ENCODE measurements at regions not wholly inside any gene's neighbourhood (a gene's known extent, or its start where the extent isn't known, plus 50 kb on each side); places are given as distances from the start of the nearest gene placed in this dataset.
A peak's percentile ranks its signal among the peaks of the same experiment; 100 is the strongest.
"Not testable (repeated sequence)": the region's sequence is repeated elsewhere in the genome, so short reads cannot be mapped to it uniquely, and the experiment has no call there.

DNA sequence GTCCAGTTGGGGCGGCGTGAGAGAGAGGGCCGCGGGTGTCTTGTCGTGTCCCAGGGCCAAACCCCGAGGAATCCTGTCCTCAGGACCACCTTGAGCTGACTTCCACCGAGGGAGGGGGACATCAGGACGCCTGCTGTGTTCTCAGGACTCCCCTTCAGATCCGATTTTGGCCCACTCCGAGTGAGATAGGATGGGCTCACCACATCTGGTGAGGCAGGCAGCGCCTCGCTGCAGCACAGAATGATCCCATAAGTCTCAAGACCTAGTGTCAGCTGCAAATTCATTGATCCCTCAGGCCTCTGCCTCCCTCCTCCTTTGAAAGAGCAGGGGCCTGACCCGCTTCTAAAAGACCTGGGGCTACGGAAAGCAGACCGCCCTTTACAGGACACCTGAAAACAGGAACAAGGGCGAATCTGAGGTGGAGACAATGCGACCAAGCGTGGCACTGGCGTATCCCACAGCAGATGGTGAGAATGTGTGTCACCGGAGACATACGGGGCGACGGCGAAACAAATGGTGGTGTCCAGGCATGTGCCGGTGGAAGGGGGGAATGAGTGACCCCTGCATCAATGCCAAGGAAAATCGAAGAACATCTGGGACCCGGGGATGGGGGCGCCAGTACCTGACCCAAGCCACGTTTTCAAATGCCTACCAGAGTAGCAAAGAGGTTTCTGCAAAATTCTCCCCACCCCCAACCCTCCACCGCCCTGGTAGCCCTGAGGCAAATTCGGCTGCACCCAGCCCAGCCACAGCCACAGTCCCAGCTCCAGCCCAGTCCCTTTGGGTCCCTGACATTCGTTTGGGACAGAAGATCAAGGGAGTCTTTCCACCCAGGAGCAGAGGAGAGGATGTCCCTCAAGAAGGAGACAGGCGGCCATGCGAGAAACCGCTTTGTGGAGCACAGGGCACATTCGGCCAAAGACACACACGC lies 162.1 kb upstream of the ZNF337 start:
- DNase-seq (ENCODE audit: low spot score) (no peak), ATAC-seq (no peak)
- intact Hi-C loops (cut with DNase I), result no loop called here

DNA sequence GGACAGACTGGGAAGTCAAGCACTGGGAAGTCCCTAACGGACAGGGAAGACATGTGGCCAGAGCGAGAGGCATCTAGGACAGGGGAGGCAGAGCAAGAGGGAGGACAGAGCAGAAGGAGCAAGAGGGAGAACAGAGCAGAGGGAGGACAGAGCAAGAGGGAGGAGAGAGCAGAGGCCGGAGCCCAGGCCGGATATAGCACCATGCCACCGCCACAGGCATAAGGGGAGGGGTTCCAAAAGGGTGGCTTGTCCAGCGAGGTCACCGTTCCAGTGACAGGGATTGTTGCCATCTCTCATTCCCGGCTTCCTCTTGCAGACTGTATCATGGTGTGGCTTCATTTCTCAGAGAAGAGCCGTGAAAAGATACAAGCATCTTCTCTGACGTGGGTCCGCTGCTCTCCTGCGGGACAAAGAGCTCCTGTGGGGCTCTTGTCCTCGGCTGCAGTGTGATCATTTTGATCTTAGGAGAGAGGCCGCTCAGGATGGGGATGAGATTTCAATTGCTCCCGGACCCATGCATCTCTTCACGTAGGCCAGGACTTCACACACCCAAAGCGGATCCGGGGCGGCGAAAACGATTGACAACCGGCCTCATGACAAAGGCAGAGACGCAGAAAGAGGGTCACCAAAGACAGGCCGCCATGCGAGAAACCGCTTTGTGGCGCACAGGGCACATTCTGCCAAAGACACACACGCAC lies 160.6 kb upstream of the ZNF337 start:
- intact Hi-C loops (cut with DNase I); ATAC-seq; DNase-seq (ENCODE audit: low spot score): not testable (repeated sequence)

DNA sequence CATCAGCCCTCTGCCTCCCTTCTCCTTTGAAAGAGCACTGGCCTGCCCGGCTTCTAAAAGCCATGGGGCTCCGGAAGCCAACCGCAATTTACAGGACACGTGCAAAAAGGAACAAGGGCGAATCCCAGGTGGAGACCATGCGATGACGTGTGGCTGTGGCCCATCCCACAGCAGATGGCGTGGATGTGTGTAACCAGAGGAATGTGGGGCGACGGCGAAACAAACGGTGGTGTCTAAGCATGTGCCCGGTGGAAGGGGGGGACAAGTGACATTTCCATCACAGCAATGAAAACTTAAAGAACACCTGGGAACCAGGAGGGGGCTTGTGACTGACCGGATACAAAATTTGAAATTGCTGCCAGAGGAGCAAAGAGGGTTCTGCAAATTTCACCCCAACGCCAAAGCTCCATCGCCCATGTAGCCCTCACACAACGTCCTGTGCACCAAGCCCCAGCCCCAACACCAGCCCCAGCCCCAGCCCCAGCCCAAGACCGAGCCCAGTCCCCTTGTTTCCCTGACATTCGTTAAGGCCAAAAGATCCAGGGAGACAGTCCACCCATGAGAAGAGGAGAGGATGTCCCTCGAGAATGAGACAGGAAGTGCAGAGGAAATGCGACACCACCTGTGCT lies 159.7 kb upstream of the ZNF337 start:
- intact Hi-C loops (cut with DNase I), result no loop called here
- DNase-seq (ENCODE audit: low spot score), result no peak
- no peak for ATAC-seq

DNA sequence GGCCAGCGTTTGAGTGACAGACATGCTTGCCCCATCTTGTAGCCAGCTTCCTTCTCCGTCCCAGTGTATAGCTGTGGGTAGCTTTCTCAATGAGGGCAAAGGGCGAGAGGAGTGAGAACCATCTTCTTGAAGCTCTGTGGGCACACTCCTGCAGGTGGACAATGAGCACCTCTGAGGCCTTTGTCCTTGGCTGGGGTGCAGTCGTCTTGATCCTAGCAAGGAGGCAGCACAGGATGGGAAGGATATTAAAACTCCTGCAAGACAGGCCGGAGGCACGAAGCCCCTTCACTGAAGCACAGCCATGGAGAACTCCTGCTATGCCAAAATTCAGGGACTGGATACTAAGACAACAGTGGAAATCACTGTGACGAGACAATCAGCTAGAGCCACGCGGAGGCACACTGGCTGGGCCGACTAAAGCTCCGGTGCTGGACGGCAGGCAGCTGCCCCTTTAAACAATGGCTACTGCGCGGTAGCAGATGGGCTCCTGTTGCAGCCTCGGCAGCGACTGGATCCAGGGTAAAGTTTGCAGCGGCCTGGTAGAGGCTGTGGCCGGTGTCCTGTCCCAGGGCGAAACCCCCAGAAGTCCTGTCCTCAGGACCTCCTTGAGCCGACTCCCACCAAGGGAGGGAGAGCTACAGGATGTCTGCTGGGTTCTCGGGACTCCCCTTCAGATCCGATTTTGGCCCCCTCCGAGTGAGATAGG lies 159.0 kb upstream of the ZNF337 start:
- ATAC-seq; DNase-seq (ENCODE audit: low spot score); intact Hi-C loops (cut with DNase I): not testable (repeated sequence)

DNA sequence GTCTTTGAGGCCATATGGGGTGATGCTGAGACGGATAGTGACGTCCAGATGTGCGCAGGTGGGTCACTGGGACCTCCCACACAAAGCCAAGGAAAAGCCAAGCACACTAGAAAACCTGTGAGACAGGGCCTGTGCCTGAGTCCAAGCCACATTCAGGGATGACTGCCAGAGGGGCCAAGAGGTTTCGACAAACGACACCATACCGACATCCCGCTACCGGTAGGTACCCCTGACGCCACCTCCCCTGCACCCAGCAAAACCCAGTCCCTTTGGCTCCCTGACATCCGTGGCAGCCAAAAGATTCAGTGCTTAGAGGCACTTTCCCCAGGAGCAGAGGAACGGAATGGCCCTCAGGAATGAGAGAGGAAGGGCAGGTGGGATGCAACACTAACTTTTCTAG lies 158.0 kb upstream of the ZNF337 start:
- DNase-seq (ENCODE audit: low spot score); ATAC-seq; intact Hi-C loops (cut with DNase I): not testable (repeated sequence)

DNA sequence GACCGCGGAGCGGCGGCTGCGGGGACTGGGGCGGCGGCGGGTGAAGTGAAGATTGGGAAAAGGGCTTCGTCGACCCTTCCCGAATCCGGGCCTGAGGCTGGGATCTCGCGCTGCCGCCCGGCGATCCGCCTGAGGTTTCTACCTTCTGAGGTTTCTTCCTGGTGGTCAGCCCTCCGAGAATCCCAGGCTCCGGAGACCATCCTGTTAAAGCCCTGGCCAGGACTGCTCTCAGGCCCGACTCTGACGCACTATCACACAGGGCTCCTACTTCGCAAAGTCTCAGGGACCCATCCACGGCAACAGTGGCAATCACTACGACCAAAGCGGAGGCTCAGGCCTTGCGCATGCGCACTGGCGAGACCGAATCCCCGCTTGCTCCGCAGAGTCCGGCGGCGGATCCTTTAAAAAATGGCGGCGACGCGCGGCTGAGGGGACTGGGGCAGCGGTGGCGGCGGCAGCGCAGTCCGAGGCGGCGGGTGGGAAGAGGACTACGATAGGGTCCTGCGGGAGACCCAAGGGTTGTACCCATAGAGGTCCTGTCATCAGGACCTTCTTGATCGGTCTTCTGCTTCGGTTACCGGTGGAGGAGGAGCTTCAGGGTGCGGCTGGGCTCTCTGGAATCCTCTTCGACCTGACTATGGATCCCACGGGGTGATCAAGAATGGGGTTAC lies 157.2 kb upstream of the ZNF337 start:
- intact Hi-C loops (cut with DNase I), result not testable (repeated sequence)
- ATAC-seq (peak; percentile 91), DNase-seq (ENCODE audit: low spot score) (peak; percentile 95)

DNA sequence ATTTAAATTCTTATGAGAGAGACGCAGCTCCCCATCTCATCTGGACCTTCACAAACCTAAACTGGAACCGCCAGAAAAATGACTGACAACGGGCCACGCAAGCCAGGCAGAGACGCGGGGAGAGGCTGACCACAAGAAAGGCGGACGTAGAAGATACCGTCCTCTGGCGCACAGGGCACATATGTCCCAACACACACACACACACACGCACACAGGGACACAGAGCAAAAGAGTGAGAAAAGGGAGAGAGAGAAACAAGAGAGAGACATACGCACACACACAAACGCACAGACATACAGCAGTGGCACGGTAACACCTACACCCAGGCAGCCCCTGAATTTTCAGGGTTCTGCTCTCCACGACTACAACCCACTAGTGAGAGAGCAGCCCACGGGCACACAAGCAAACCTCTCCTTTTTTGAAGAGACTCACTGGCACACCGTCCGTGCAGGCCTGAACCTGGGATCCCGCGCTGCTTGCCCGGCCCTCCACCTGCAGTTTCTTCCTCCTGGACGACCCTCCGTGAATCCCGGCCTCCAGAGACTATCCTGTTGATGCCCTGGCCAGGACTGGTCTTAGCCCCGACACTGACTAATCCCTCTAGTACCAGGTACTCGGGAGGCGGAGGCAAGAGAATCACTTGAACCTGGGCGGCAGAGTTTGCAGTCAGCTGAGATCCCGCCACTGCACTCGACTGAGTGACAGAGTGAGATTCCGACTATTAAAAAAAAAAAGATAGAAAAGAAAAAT lies 156.5 kb upstream of the ZNF337 start:
- ATAC-seq; intact Hi-C loops (cut with DNase I): not testable (repeated sequence)

DNA sequence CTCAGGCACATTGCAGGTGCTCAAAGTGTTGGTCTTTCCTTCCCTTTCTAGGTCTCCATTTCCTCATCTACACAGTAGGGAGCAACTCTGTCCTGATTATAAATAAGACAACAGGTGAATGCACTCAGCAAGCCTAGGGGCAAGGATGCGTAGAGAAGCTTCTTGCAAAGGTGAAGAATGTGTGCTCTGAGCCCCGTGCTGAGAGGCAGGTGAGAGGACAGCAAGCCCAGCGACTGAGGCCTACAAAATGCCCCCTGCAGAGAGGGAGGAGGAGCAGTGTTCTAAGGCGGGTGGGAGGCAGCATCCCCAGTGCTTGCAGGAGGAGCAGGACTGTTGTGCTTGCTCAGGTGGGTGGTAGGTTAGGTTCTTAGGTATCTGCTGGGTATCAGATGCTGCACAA lies 153.5 kb upstream of the ZNF337 start:
- DNase-seq (ENCODE audit: low spot score); intact Hi-C loops (cut with DNase I): not testable (repeated sequence)

More for the DNA sequence above, 156.5 kb upstream of the ZNF337 start:
- DNase-seq (ENCODE audit: low spot score), result not testable (repeated sequence)

DNA sequence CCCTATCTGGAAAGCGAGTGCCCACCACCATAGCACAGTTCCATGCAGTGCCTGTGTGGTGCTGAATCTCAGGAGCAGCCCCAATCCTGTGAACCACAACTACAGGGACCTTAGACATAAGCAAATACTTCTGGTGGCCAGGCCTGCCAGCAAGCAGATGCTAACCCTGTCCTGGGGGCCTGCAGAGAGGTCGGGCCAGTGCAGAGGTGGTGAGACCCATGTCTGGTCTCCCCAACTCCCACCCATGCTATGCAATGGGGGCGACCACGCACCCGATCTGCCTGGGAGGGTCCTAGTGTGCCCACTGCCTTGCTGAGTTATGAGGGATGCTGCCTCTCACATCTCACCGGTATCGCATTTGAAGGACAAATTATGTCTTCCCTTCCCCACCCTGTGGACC lies 151.6 kb upstream of the ZNF337 start:
- ATAC-seq, result no peak
- no peak for DNase-seq (ENCODE audit: low spot score)
- intact Hi-C loops (cut with DNase I), result no loop called here

More for the DNA sequence above, 153.5 kb upstream of the ZNF337 start:
- ATAC-seq, result not testable (repeated sequence)

DNA sequence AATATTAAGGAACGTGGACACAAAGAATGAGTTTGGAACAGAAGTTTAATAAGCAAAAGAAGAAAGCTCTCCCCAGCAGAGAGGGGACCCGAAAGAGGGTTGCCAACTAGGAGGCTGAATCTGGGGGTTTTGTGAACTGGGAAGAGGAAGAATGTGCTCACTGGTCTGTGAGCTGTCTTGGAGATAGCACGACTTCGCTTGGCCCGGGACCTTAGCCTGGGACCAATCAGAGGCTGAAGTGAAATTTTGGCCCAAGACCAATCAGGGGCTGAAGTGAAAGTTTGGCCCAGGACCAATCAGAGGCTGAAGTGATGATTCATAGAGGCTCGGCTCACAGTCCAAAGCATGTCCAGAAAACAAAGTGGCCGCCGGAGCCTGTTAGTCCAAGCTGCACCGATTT lies 148.0 kb upstream of the ZNF337 start:
- DNase-seq (ENCODE audit: low spot score); intact Hi-C loops (cut with DNase I): not testable (repeated sequence)
- ATAC-seq, result peak; percentile 85

DNA sequence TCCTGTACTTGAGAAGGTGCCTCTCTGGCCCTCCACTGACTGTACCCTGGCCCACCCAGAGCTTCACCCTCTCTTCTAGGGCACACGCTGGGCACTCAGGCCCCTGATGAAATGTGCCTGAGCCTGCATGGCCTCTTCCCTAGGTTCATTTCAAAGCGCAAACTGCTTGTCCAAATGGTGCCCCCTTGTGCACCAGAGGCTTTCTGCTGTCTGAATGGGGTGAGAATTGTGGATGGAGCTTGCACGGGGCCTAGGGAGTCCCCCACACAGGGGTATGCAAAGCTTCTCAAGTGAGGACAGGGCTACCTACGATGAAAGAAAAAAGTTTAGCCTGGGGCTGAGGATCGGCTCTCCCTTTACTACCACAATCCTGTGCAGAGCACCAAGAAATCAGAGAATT lies 116.9 kb upstream of the ZNF337 start:
- DNase-seq (ENCODE audit: low spot score); intact Hi-C loops (cut with DNase I); ATAC-seq: not testable (repeated sequence)

DNA sequence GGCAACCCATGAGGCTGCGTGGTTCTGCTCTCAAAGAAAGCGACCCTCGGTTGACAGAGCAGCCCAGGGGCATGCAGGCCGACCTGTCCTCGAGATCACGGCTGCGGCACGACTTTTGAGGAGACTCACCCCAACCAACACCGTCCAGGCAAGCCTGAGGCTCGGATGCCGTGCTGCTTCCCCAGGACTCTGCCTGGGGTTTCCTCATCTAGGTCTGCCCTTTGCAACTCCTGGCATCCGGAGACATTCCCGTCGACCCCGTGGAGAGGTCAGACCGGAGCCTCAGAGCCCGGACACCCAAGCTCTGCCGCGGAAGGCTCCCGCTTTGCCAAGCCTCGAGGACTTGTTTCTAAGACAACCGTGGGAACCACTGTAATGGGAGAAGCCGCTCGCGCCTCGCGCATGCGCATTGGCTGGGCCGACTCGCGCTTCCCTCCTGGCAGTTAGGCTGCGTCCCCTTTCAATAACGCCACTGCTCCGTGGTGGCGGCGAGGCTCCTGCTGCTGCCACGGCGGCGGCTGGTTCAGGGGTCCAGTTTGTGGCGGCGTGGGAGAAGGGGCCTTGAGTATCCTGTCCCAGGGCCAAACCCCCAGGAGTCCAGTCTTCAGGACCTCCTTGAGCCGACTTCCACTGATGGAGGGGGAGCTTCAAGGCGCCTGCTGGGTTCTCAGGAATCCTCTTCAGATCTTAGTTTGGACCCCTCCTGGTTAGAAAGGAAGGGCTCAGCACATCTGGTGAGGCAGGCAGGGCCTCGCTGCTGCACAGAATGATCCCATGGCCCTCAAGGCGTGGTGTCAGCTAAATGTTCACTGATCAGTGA lies 101.7 kb upstream of the ZNF337 start:
- DNase-seq (ENCODE audit: low spot score); intact Hi-C loops (cut with DNase I): not testable (repeated sequence)

DNA sequence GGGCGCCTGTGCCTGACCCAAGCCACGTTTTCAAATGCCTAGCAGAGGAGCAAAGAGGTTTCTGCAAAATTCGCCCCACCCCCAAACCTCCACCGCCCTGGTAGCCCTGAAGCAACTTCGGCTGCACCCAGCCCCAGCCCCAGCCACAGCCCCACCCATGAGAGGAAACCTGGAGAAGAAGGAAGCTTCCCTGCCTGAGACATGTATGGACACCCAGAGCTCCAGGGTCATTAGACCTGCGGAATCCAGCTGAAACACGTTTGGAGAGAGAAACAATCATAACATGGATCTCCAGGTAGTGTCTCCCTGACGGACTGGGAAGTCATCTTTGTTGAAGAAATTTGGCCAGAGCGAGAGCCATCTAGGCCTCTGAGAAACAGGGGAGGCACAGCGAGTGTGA lies 100.4 kb upstream of the ZNF337 start:
- DNase-seq (ENCODE audit: low spot score); ATAC-seq; intact Hi-C loops (cut with DNase I): not testable (repeated sequence)

More for the DNA sequence above, 101.7 kb upstream of the ZNF337 start:
- peak; percentile 73 for ATAC-seq

DNA sequence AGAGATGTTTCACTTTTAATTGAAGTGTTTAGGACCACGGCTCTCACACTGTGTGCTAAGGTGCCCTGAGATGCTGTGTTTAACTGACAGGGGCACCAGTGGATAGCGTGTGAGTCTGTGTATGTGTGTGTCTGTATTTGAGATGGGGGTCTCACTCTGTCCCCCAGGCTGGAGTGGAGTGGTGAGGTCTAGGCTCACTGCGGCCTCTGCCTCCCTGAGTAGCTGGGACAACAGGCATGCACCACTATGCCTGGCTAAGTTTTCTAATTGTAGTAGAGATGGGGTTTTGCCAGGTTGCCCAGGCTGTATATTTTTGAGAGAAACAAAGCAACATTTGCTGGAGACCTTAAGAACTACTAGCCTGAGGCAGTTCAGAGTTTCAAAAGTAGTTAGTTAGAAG lies 80.6 kb upstream of the ZNF337 start:
- DNase-seq (ENCODE audit: low spot score); ATAC-seq; intact Hi-C loops (cut with DNase I): not testable (repeated sequence)

DNA sequence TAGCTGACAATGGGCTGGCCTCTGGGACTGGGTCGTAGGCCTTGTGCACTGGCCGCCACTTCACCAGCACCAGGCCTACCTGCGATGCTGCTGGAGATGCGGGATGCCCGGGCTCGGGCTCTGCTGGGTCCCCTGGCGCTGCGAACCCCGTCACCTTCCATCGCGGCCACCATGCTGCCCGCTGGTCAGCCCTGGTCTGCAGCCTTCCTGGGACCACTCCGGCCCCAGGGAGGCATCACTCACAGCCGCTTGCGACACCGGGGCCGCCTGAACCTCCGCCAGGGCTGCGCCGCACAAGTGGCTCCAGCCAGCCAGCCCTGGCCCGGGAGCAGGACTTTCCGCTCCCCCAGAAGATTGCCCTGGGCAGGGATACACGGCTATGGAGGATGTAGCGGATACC lies 78.1 kb upstream of the ZNF337 start:
- intact Hi-C loops (cut with DNase I); ATAC-seq; DNase-seq (ENCODE audit: low spot score): not testable (repeated sequence)

DNA sequence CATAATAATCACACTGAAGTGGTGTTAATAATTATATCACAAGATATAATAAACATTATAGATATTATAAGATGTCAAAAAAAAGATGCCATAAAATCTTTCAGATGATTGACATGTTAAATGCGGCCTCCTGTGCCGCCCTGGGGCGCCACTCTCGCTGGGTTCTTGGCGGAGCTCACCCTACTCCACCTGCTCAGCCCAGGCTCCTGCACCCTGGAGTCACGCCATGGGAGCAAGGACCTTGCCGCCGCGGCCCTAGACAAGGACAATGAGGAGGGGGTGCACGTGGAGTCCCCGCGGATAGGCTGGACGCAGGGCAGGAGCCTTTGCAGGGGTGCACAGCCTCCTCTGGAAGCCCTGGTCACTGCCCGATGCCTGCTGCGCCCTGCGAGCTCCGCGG lies 77.5 kb upstream of the ZNF337 start:
- DNase-seq (ENCODE audit: low spot score); intact Hi-C loops (cut with DNase I): not testable (repeated sequence)

DNA sequence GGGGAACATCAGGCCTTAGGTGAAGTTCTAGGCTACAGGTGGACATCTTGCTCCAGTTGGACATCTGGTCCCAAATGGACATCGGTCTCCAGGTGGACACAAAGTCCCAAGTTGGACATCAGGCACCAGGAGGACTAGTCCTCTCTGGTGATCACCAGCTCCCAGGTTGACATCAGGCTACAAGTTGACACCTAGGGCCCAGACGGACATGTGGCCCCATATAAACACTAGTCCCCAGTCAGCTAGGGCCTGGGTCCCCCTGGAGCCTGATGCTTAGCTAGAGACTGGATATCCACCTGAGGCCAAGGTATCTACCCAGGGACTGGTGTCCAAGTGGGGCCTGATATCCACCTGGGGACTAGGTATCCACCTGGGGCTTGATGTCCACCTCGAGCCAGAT lies 75.8 kb upstream of the ZNF337 start:
- ATAC-seq; intact Hi-C loops (cut with DNase I); DNase-seq (ENCODE audit: low spot score): not testable (repeated sequence)

More for the DNA sequence above, 77.5 kb upstream of the ZNF337 start:
- not testable (repeated sequence) for ATAC-seq

Measured in sciatic nerve (tissue), 2 donors.